ENCODE measurements at regions not wholly inside any gene's neighbourhood (a gene's known extent, or its start where the extent isn't known, plus 50 kb on each side); places are given as distances from the start of the nearest gene placed in this dataset.

DNA sequence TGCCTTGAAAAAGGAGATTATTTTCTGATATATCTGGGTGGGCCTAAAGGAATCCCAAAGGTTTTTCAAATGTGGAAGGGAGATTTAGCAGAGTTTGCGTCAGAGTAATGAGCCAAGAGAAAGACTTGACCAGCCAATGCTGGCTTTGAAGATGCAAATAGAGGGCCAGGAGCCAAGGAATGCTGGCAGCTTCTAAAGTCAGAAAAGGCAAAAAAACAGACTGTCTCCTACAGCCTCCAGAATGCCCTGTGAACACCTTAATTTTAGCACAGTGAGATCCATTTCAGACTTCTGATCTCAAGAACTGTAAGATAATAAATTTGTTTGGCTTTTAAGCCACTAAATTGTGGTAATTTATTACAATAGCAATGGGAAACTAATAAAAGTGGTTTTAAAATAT lies 122.6 kb upstream of the FREM1 start:
- H3K4me2 ChIP-seq (ENCODE audit: low read length) = no peak overlapping the region

DNA sequence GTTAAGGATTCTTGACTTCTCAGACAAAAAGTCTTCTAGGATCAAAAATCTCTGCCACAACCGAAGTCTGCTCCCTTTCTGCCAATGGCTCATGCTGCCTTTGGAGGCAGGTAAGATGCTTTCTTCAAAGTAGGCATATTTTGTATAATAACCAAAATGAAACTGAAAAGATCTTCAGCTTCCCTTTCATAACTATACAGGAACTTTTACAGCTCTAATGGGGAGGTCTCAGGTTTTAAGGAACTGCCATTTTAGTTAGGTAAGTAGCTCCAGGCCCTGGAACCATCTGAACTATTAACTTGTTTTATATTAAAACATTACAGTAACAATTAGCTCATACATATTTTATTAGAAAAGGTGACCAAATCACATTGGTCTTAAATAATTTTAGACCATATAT lies 110.9 kb upstream of the FREM1 start:
- H2AFZ ChIP-seq = no peak overlapping the region
- H3K9me3 ChIP-seq (ENCODE audit: control insufficient read depth, low read length) = no peaks in the 10 kb centered on the region
- H3K36me3 ChIP-seq (ENCODE audit: control insufficient read depth, insufficient read depth, low read length) = no peaks in the 10 kb centered on the region
- H3K4me2 ChIP-seq (ENCODE audit: low read length) = no peak overlapping the region
- no peak overlapping the region for H3K27ac ChIP-seq
- no peaks in the 10 kb centered on the region for H3K27me3 ChIP-seq (ENCODE audit: control insufficient read depth, insufficient read depth, low read length)
- H3K9ac ChIP-seq = no peak overlapping the region
- H3K4me1 ChIP-seq = no peaks in the 10 kb centered on the region
- no peaks in the 10 kb centered on the region for H3K79me2 ChIP-seq
- no peak overlapping the region for H3K4me3 ChIP-seq (ENCODE audit: low read depth, low read length)
- TF ChIP-seq, protein P1, sequence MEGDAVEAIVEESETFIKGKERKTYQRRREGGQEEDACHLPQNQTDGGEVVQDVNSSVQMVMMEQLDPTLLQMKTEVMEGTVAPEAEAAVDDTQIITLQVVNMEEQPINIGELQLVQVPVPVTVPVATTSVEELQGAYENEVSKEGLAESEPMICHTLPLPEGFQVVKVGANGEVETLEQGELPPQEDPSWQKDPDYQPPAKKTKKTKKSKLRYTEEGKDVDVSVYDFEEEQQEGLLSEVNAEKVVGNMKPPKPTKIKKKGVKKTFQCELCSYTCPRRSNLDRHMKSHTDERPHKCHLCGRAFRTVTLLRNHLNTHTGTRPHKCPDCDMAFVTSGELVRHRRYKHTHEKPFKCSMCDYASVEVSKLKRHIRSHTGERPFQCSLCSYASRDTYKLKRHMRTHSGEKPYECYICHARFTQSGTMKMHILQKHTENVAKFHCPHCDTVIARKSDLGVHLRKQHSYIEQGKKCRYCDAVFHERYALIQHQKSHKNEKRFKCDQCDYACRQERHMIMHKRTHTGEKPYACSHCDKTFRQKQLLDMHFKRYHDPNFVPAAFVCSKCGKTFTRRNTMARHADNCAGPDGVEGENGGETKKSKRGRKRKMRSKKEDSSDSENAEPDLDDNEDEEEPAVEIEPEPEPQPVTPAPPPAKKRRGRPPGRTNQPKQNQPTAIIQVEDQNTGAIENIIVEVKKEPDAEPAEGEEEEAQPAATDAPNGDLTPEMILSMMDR (IDR thresholded peaks at IDR 0.05) = no peak

More for the DNA sequence above, 122.6 kb upstream of the FREM1 start:
- Histone ChIP-seq H3K27ac (no peak overlapping the region), H3K4me3 (ENCODE audit: low read depth, low read length) (no peak overlapping the region), H3K4me1 (no peaks in the 10 kb centered on the region), H3K36me3 (ENCODE audit: control insufficient read depth, insufficient read depth, low read length) (no peaks in the 10 kb centered on the region), H3K79me2 (no peaks in the 10 kb centered on the region), H3K27me3 (ENCODE audit: control insufficient read depth, insufficient read depth, low read length) (no peaks in the 10 kb centered on the region), H3K9me3 (ENCODE audit: control insufficient read depth, low read length) (no peaks in the 10 kb centered on the region), H2AFZ (no peak overlapping the region), H3K9ac (no peak overlapping the region)
- TF ChIP-seq, protein P1 (IDR thresholded peaks at IDR 0.05) = no peak

DNA sequence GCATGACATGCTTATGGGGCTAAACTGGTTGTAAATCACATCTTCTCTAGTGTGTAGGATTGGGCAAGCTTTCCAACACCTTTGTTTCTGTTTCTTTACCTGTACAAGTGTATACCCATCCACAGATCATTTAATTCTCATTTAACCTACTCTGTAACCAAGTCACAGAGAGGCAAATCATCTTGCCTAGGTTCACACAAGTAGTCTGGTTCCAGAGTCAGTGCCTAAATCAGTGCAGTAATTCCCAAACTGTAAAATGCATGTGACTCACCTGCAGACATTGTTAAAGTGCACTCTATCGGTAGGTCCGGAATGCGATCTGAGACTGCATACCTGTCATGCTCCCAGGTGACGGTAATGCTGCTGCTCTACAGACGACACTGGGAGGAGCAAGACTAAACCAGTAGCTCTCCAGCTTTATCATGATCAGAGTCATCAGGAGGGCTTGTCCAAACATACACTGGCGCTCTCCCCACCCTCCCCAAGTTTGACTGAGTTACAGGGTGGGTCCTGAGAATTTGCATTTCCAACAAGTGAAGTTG lies 107.9 kb upstream of the FREM1 start:
- Histone ChIP-seq H3K4me3 (ENCODE audit: low read depth, low read length) (no peak overlapping the region), H2AFZ (no peak overlapping the region), H3K27ac (no peak overlapping the region), H3K9ac (no peak overlapping the region), H3K9me3 (ENCODE audit: control insufficient read depth, low read length) (no peaks in the 10 kb centered on the region), H3K4me1 (no peaks in the 10 kb centered on the region), H3K27me3 (ENCODE audit: control insufficient read depth, insufficient read depth, low read length) (no peaks in the 10 kb centered on the region), H3K36me3 (ENCODE audit: control insufficient read depth, insufficient read depth, low read length) (no peaks in the 10 kb centered on the region), H3K4me2 (ENCODE audit: low read length) (no peak overlapping the region), H3K79me2 (no peaks in the 10 kb centered on the region)
- TF ChIP-seq, protein P1 (IDR thresholded peaks at IDR 0.05) = no peak

DNA sequence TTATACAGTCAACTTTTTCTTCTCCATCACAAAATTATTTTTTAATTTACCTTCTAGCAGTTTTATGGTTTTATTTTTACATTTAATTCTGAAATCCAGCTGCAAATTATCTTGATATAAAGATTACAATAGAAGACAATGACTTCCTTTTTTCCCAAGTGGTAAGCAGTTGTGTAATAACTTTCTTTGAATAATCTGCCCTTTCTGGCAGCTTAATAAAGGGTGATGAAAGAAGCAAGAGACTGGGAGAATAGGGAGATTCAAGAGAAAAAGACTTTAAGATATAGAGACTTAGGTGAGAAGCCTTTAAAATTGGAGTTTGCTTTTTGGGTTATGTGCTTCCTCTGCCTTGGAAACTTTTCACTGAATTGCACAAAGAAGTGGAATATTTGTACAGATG lies 100.4 kb upstream of the FREM1 start:
- no peaks in the 10 kb centered on the region for H3K27me3 ChIP-seq (ENCODE audit: control insufficient read depth, insufficient read depth, low read length)
- no peak overlapping the region for H3K4me2 ChIP-seq (ENCODE audit: low read length)
- H3K4me1 ChIP-seq = no peaks in the 10 kb centered on the region
- no peak overlapping the region for H2AFZ ChIP-seq
- H3K36me3 ChIP-seq (ENCODE audit: control insufficient read depth, insufficient read depth, low read length) = no peaks in the 10 kb centered on the region
- no peak overlapping the region for H3K27ac ChIP-seq
- no peak overlapping the region for H3K4me3 ChIP-seq (ENCODE audit: low read depth, low read length)
- TF ChIP-seq, protein P1 (IDR thresholded peaks at IDR 0.05) = no peak
- no peak overlapping the region for H3K9ac ChIP-seq
- H3K9me3 ChIP-seq (ENCODE audit: control insufficient read depth, low read length) = no peaks in the 10 kb centered on the region
- no peaks in the 10 kb centered on the region for H3K79me2 ChIP-seq

DNA sequence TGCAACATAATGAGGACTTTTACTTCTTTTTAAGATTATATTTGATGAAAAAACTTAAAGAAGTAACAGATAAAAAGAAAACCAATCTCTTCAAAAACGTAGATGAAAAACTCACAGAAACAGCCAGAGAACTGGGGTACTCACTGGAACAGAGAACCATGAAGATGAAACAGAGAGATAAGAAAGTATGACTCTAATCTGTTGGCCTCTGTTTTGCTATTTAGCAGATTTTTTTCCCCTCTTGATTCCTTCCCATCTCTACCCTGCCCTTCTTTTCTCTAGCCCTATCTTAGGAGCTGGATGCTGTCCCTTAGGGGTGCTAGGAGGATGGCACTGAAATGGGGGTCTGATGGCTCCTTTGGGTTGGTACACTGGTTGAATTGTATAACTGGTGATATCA lies 97.5 kb upstream of the FREM1 start:
- H3K4me3 ChIP-seq (ENCODE audit: low read depth, low read length) = no peak overlapping the region
- TF ChIP-seq, protein P1 (IDR thresholded peaks at IDR 0.05) = no peak
- no peaks in the 10 kb centered on the region for H3K4me1 ChIP-seq
- H3K9ac ChIP-seq = no peak overlapping the region
- no peak overlapping the region for H3K27ac ChIP-seq
- no peaks in the 10 kb centered on the region for H3K27me3 ChIP-seq (ENCODE audit: control insufficient read depth, insufficient read depth, low read length)
- no peak overlapping the region for H2AFZ ChIP-seq
- no peaks in the 10 kb centered on the region for H3K9me3 ChIP-seq (ENCODE audit: control insufficient read depth, low read length)
- no peaks in the 10 kb centered on the region for H3K36me3 ChIP-seq (ENCODE audit: control insufficient read depth, insufficient read depth, low read length)
- H3K4me2 ChIP-seq (ENCODE audit: low read length) = no peak overlapping the region
- no peaks in the 10 kb centered on the region for H3K79me2 ChIP-seq

Measured in parathyroid adenoma (tissue), 2 donors.